Loucy (cell line): ENCODE measurements at regions not wholly inside any gene's neighbourhood (a gene's known extent, or its start where the extent isn't known, plus 50 kb on each side); places are given as distances from the start of the nearest gene placed in this dataset.

ENCODE experiments used
- H2AFZ ChIP-seq: fragments of 200-600 bp; sonication (generic); 2 replicates; pipeline ENCODE4 v1.6.0; 2016; ENCODE audit warnings: antibody characterized with exemption, mild to moderate bottlenecking, low read length, moderate library complexity
- H3F3A ChIP-seq: fragments of 200-600 bp; 2 replicates; pipeline ENCODE4 v1.6.0; 2016; ENCODE audit warnings: antibody characterized with exemption, low read depth, mild to moderate bottlenecking
- H3K27me3 ChIP-seq: fragments of 200-600 bp; sonication (generic); 2 replicates; pipeline ENCODE4 v1.6.1; 2014; ENCODE audit warnings: low read length, mild to moderate bottlenecking; ENCODE audit not compliant: insufficient read depth, poor library complexity, severe bottlenecking
- H3K36me3 ChIP-seq: fragments of 200-600 bp; sonication (generic); 2 replicates; pipeline ENCODE4 v1.6.1; 2016; ENCODE audit warnings: low read length; ENCODE audit not compliant: insufficient read depth
- H3K4me1 ChIP-seq: fragments of 200-600 bp; sonication (generic); 2 replicates; pipeline ENCODE4 v1.5.1; 2014; ENCODE audit warnings: low read length, mild to moderate bottlenecking; ENCODE audit not compliant: insufficient read depth, poor library complexity, severe bottlenecking
- H3K4me2 ChIP-seq: fragments of 200-600 bp; sonication (generic); 2 replicates; pipeline ENCODE4 v1.6.0; 2014; ENCODE audit warnings: antibody characterized with exemption, low read length, low read depth, mild to moderate bottlenecking; ENCODE audit not compliant: poor library complexity, severe bottlenecking
- H3K4me3 ChIP-seq: fragments of 200-600 bp; sonication (generic); 2 replicates; pipeline ENCODE4 v1.5.1; 2014; ENCODE audit warnings: low read length, mild to moderate bottlenecking, mixed read lengths; ENCODE audit not compliant: poor library complexity, severe bottlenecking
- H3K79me2 ChIP-seq: fragments of 200-600 bp; sonication (generic); 2 replicates; pipeline ENCODE4 v1.6.1; 2014; ENCODE audit warnings: low read length; ENCODE audit not compliant: insufficient read depth
- H3K9ac ChIP-seq: fragments of 200-600 bp; sonication (generic); 2 replicates; pipeline ENCODE4 v1.6.0; 2014; ENCODE audit warnings: mild to moderate bottlenecking, low read depth, low read length, moderate library complexity; ENCODE audit not compliant: poor library complexity, severe bottlenecking
- H3K9me2 ChIP-seq: fragments of 200-600 bp; sonication (generic); replicated peaks from 2 replicates; pipeline ENCODE4 v1.6.1; 2016; ENCODE audit warnings: low read depth, low read length, mixed read lengths
- H3K9me3 ChIP-seq: fragments of 200-600 bp; sonication (generic); 2 replicates; pipeline ENCODE4 v1.6.1; 2014; ENCODE audit warnings: mild to moderate bottlenecking, antibody characterized with exemption, low read length, low read depth; ENCODE audit not compliant: insufficient read depth
- H4K20me1 ChIP-seq: fragments of 200-600 bp; sonication (generic); 2 replicates; pipeline ENCODE4 v1.6.0; 2014; ENCODE audit warnings: antibody characterized with exemption, low read length, mild to moderate bottlenecking; ENCODE audit not compliant: insufficient read depth, poor library complexity, severe bottlenecking
- EZH2phosphoT487 ChIP-seq: fragments of 200-600 bp; IDR thresholded peaks from 2 replicates; pipeline ENCODE4 v1.6.1; 2018; ENCODE audit warnings: antibody characterized with exemption, mild to moderate bottlenecking, moderate library complexity, borderline replicate concordance
- TF ChIP-seq, protein P1 (sequence below): fragments of 200-600 bp; sonication (generic); conservative IDR thresholded peaks from 2 replicates; pipeline ENCODE4 v1.5.1; 2014; ENCODE audit warnings: mild to moderate bottlenecking, antibody characterized with exemption, low read length

GRCh38 chr7:89477991-89478390 is 676.3 kb upstream of the STEAP1 start:
- no peak for TF ChIP-seq EZH2phosphoT487
- TF ChIP-seq, protein P1, sequence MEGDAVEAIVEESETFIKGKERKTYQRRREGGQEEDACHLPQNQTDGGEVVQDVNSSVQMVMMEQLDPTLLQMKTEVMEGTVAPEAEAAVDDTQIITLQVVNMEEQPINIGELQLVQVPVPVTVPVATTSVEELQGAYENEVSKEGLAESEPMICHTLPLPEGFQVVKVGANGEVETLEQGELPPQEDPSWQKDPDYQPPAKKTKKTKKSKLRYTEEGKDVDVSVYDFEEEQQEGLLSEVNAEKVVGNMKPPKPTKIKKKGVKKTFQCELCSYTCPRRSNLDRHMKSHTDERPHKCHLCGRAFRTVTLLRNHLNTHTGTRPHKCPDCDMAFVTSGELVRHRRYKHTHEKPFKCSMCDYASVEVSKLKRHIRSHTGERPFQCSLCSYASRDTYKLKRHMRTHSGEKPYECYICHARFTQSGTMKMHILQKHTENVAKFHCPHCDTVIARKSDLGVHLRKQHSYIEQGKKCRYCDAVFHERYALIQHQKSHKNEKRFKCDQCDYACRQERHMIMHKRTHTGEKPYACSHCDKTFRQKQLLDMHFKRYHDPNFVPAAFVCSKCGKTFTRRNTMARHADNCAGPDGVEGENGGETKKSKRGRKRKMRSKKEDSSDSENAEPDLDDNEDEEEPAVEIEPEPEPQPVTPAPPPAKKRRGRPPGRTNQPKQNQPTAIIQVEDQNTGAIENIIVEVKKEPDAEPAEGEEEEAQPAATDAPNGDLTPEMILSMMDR: no peak
- Histone ChIP-seq H3K36me3 (no peaks in the 10 kb centered on the region), H3K79me2 (no peaks in the 10 kb centered on the region), H4K20me1 (no peaks in the 10 kb centered on the region), H3K4me1 (no peaks in the 10 kb centered on the region), H3K9ac (no peak overlapping the region), H3K4me3 (no peak overlapping the region), H3K27me3 (no peaks in the 10 kb centered on the region), H3K4me2 (no peak overlapping the region), H3K9me3 (no peaks in the 10 kb centered on the region), H3F3A (no peaks in the 10 kb centered on the region), H2AFZ (no peak overlapping the region), H3K9me2 (no peaks in the 10 kb centered on the region)

GRCh38 chr7:89495704-89496103 is 658.6 kb upstream of the STEAP1 start:
- Histone ChIP-seq H3K9me2 (no peaks in the 10 kb centered on the region), H2AFZ (no peak overlapping the region), H3K4me3 (no peak overlapping the region), H3F3A (no peaks in the 10 kb centered on the region), H3K36me3 (no peaks in the 10 kb centered on the region), H3K9ac (no peak overlapping the region), H3K4me2 (no peak overlapping the region), H3K4me1 (no peaks in the 10 kb centered on the region), H3K79me2 (no peaks in the 10 kb centered on the region), H3K9me3 (no peaks in the 10 kb centered on the region), H4K20me1 (no peaks in the 10 kb centered on the region), H3K27me3 (no peaks in the 10 kb centered on the region)
- TF ChIP-seq, protein P1: no peak
- TF ChIP-seq EZH2phosphoT487: no peak

- TF ChIP-seq, protein P1: no peak
- no peak for TF ChIP-seq EZH2phosphoT487
- Histone ChIP-seq H3K9me3 (no peaks in the 10 kb centered on the region), H3K36me3 (no peaks in the 10 kb centered on the region), H4K20me1 (no peaks in the 10 kb centered on the region), H3K4me1 (no peaks in the 10 kb centered on the region), H3K79me2 (no peaks in the 10 kb centered on the region), H3K4me2 (no peak overlapping the region), H3K4me3 (no peak overlapping the region), H3K9me2 (no peaks in the 10 kb centered on the region), H3K27me3 (no peaks in the 10 kb centered on the region), H2AFZ (no peak overlapping the region), H3K9ac (no peak overlapping the region), H3F3A (no peaks in the 10 kb centered on the region)
Observed at GRCh38 chr7:89500084-89500483, 654.2 kb upstream of the STEAP1 start.
